ENCODE measurements at regions not wholly inside any gene's neighbourhood (a gene's known extent, or its start where the extent isn't known, plus 50 kb on each side); places are given as distances from the start of the nearest gene placed in this dataset.

DNA sequence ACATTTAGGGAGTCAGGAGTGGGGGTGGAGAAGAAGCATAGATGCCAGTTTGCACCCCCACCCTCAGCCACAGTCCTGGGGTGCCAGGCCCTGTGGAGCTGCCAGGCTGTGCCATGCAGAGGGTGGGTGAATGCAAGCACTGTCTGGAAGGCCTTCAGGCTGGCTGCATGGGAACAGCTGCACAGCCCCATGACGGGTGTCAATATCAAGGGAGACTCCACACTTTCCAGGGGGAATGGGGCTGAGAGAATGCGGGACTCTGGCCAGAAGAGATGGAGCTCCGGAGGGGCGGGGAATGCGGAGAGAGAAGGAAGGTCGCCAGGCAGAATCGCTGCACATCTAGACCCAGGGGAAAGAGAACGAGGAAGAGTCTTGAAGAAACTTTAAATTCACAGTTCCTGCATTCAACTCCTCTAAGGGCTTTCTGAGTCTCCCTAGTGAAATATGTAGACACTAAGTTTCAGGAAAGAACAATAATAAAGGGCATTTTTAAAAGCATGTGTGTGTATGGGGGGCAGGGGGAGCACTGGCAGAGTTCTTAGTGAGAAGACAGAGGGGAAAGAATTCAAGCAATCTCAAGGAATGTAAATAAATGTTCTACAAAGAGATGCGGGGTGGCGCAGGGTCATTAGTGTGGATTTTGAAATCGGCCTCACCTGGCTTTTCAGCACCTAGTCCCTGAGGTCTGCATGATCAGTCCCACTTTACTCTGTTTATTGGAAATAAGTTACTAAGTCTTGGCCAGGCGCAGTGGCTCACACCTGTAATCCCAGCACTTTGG, 59.1 kb downstream of the BOD1 start:
- TF ChIP-seq EGR1 (IDR thresholded peaks at IDR 0.05), result no peak
- TF ChIP-seq, protein P1, sequence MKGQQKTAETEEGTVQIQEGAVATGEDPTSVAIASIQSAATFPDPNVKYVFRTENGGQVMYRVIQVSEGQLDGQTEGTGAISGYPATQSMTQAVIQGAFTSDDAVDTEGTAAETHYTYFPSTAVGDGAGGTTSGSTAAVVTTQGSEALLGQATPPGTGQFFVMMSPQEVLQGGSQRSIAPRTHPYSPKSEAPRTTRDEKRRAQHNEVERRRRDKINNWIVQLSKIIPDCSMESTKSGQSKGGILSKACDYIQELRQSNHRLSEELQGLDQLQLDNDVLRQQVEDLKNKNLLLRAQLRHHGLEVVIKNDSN (IDR thresholded peaks at IDR 0.05), result no peak
- TF ChIP-seq TAF1 (IDR thresholded peaks at IDR 0.05; ENCODE audit: low read depth), result no peak
- TF ChIP-seq YY1 (IDR thresholded peaks at IDR 0.05; ENCODE audit: low read depth), result no peak
- no peak for TF ChIP-seq NFIC (IDR thresholded peaks at IDR 0.05)
- TF ChIP-seq TCF12 (IDR thresholded peaks at IDR 0.05; ENCODE audit: low read depth), result no peak
- no peak for TF ChIP-seq FOXM1 (IDR thresholded peaks at IDR 0.05; ENCODE audit: borderline replicate concordance, low read depth)
- TF ChIP-seq, protein P2, sequence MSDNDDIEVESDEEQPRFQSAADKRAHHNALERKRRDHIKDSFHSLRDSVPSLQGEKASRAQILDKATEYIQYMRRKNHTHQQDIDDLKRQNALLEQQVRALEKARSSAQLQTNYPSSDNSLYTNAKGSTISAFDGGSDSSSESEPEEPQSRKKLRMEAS (IDR thresholded peaks at IDR 0.05), result no peak
- TF ChIP-seq CREB1 (IDR thresholded peaks at IDR 0.05; ENCODE audit: low read depth), result no peak

- TF ChIP-seq RAD21 (IDR thresholded peaks at IDR 0.05; ENCODE audit: low read depth) (no peak), CEBPB (IDR thresholded peaks at IDR 0.05) (no peak), EGR1 (IDR thresholded peaks at IDR 0.05) (no peak), TEAD4 (IDR thresholded peaks at IDR 0.05) (no peak), NFIC (IDR thresholded peaks at IDR 0.05) (no peak), YY1 (IDR thresholded peaks at IDR 0.05; ENCODE audit: low read depth) (no peak), ZBTB7A (IDR thresholded peaks at IDR 0.05; ENCODE audit: low read depth) (no peak), TCF12 (IDR thresholded peaks at IDR 0.05; ENCODE audit: low read depth) (no peak), TAF1 (IDR thresholded peaks at IDR 0.05; ENCODE audit: low read depth) (no peak), EP300 (IDR thresholded peaks at IDR 0.05; ENCODE audit: borderline replicate concordance) (no peak), CREB1 (IDR thresholded peaks at IDR 0.05; ENCODE audit: low read depth) (no peak), FOXM1 (IDR thresholded peaks at IDR 0.05; ENCODE audit: borderline replicate concordance, low read depth) (no peak), REST (IDR thresholded peaks at IDR 0.05; ENCODE audit: low read depth) (no peak)
- TF ChIP-seq, protein P2 (IDR thresholded peaks at IDR 0.05), result no peak
- TF ChIP-seq, protein P1 (IDR thresholded peaks at IDR 0.05), result no peak
Observed at GRCh38 chr5:173556142-173557028, 60.1 kb downstream of the BOD1 start.

DNA sequence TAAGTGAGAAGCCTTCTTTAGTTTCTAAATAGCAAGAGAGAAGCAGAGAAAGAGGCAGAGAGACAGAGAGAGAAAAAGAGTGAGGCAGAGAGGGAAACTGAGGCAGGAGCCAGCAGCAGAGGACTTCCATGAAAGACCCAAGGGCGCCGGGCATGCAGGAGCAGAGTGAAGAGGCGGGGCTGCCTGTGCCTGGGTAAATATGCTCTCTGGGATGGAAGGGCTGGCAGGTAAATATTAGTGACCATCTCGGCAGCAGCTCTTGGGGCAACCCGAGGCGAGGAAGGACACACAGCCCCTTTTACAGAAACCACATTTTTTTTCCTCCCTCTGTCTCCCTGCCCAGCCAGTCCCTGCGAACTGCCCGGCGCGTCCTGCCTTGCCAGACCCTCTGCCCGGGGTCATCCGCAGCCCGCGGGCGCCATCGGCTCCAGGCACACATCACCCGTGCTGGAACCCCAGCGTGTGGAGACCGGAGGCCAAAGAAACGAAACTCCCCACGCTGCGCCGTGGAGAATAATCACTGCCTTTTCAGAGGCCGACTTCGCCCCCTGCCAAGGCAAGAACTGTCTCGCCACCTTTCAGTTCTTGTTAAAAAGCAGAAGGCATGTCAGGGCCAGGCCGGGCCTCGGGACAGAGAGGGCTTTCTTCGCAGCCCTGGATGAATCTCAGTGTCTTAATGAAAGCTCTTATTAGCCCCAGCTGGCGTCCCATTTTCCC, 61.3 kb downstream of the BOD1 start:
- TF ChIP-seq CREB1 (IDR thresholded peaks at IDR 0.05; ENCODE audit: low read depth) (no peak), REST (IDR thresholded peaks at IDR 0.05; ENCODE audit: low read depth) (no peak), ZBTB7A (IDR thresholded peaks at IDR 0.05; ENCODE audit: low read depth) (no peak)
- TF ChIP-seq, protein P2 (IDR thresholded peaks at IDR 0.05), result no peak

DNA sequence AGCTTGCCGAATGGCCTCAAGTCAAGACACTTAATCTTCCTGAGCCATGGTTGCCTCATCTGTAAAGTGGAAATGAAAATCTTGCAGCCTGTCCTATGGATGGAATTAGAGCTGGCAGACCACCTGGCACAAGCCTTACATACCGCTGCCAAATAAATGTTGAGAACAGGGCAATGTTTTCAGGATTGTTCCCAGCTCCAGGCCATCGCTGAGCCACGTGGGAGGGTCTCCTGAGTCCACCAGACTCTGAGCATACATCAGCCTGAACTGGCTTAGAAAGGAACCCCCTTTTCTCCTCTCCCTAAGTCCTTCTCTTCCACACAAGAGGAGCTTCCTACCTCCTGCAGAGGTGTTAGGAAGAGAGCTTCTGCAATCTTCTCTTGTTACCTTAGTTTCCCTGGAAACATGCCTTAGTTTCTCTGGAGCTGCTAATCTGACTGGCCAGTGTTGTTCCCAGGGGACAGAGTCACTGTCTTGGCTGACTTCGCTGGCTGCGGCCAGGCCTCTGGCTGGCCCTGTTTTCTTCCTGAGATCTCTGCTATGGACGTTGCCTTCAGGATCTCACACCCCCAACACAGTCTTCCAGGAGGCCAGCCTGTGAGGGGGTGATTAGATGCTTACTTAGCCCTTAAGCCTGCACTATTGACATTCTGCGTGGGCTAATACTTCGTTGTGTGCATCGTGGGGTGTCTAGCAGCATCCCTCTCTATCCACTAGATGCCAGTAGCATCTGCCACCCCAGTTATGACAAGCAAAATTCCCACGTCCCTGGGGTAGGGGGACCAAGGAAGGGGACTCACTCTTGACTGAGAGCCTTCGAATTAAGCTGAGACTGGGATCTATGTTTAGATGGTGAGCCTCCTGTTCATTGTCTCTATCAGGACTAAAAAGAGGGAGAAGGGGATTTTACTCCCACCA, 62.2 kb downstream of the BOD1 start:
- no peak for TF ChIP-seq TEAD4 (IDR thresholded peaks at IDR 0.05)
- TF ChIP-seq CREB1 (IDR thresholded peaks at IDR 0.05; ENCODE audit: low read depth), result no peak
- no peak for TF ChIP-seq TCF12 (IDR thresholded peaks at IDR 0.05; ENCODE audit: low read depth)
- TF ChIP-seq TAF1 (IDR thresholded peaks at IDR 0.05; ENCODE audit: low read depth), result no peak
- TF ChIP-seq YY1 (IDR thresholded peaks at IDR 0.05; ENCODE audit: low read depth), result no peak
- TF ChIP-seq, protein P2 (IDR thresholded peaks at IDR 0.05), result no peak
- no peak for TF ChIP-seq FOXM1 (IDR thresholded peaks at IDR 0.05; ENCODE audit: borderline replicate concordance, low read depth)
- TF ChIP-seq RAD21 (IDR thresholded peaks at IDR 0.05; ENCODE audit: low read depth), result no peak
- no peak for TF ChIP-seq REST (IDR thresholded peaks at IDR 0.05; ENCODE audit: low read depth)
- no peak for TF ChIP-seq NFIC (IDR thresholded peaks at IDR 0.05)
- TF ChIP-seq, protein P1 (IDR thresholded peaks at IDR 0.05), result no peak
- TF ChIP-seq EGR1 (IDR thresholded peaks at IDR 0.05), result no peak
- TF ChIP-seq EP300 (IDR thresholded peaks at IDR 0.05; ENCODE audit: borderline replicate concordance), result no peak
- TF ChIP-seq ZBTB7A (IDR thresholded peaks at IDR 0.05; ENCODE audit: low read depth), result no peak
